ENCODE measurements at regions not wholly inside any gene's neighbourhood (a gene's known extent, or its start where the extent isn't known, plus 50 kb on each side); places are given as distances from the start of the nearest gene placed in this dataset.

DNA sequence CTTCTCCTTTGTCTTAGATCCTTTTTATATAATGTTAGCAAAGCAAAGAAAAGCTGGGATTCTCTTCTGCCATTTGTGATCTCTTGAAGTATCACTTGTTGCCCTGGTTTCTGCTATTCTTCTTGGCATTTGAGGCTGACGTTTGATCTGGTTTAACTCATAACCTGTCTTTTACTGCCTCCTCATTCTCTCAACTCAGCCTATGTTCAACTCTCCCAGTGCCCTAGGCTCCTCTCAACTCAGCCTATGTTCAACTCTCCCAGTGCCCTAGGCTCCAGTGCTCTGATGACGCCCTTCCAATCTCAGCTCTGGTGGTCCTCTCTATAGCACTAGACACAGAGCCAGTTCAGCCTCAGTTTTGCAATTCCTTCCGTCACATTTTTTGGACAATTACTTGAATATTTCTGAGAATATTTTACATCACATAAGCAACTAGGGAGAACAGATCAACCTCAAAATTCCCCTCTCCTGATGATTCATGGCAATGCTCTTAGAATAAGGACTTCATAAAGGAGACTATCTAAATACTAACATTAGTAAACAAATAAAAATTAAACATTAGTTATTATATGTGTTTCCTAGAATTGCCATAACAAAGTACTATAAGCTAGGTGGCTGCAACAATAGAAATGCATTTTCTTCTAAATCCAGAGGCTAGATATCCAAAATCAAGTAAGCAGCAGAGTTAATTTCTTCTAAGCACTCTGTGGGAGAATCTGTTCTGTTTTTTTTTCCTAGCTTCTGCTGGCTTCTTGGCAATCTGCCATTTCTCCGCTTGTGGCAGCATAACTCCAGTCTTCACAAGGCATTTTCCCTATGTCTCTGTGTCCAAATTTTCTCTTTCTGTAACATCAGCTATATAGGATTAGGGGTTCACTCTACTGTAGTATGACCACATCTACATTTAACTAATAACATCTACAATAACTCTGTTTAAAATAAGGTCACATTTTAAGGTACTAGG, 662.1 kb upstream of the FTMT start:
- TF ChIP-seq, protein P1, sequence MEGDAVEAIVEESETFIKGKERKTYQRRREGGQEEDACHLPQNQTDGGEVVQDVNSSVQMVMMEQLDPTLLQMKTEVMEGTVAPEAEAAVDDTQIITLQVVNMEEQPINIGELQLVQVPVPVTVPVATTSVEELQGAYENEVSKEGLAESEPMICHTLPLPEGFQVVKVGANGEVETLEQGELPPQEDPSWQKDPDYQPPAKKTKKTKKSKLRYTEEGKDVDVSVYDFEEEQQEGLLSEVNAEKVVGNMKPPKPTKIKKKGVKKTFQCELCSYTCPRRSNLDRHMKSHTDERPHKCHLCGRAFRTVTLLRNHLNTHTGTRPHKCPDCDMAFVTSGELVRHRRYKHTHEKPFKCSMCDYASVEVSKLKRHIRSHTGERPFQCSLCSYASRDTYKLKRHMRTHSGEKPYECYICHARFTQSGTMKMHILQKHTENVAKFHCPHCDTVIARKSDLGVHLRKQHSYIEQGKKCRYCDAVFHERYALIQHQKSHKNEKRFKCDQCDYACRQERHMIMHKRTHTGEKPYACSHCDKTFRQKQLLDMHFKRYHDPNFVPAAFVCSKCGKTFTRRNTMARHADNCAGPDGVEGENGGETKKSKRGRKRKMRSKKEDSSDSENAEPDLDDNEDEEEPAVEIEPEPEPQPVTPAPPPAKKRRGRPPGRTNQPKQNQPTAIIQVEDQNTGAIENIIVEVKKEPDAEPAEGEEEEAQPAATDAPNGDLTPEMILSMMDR (IDR thresholded peaks at IDR 0.05): no peak
- no peak for TF ChIP-seq POLR2AphosphoS5 (IDR thresholded peaks at IDR 0.05)
- no peak for TF ChIP-seq POLR2A (IDR thresholded peaks at IDR 0.05)
